Upper lobe of left lung (tissue), 4 donors: ENCODE measurements at regions not wholly inside any gene's neighbourhood (a gene's known extent, or its start where the extent isn't known, plus 50 kb on each side); places are given as distances from the start of the nearest gene placed in this dataset.

ENCODE experiments used
- EP300 ChIP-seq, 4 donors: sonication (generic); formaldehyde crosslinking; IDR thresholded peaks; one replicate each; pipeline ENCODE4 v1.5.1; 2017; ENCODE audit warnings: antibody characterized with exemption in 4 of 4, control low read depth in 2 of 4
- POLR2A ChIP-seq, 4 donors: fragments of 450-650 bp; IDR thresholded peaks; one replicate each; pipeline ENCODE4 v1.5.1; 2016 to 2017; ENCODE audit warnings: antibody characterized with exemption in 4 of 4, mild to moderate bottlenecking in 2 of 4
- POLR2AphosphoS5 ChIP-seq, 2 donors: sonication (generic); formaldehyde crosslinking; IDR thresholded peaks; one replicate each; pipeline ENCODE4 v1.5.1; 2017; ENCODE audit warnings: antibody characterized with exemption in 2 of 2
- TF ChIP-seq, protein P1 (sequence below), 6 experiments: fragments of 450-650 bp in 4 of 6; fragments of 200-600 bp in 2 of 6; sonication (generic) in 2 of 6; IDR thresholded peaks; one replicate each; pipeline ENCODE4 v1.5.1; 2016 to 2019; ENCODE audit warnings: antibody characterized with exemption in 6 of 6

DNA sequence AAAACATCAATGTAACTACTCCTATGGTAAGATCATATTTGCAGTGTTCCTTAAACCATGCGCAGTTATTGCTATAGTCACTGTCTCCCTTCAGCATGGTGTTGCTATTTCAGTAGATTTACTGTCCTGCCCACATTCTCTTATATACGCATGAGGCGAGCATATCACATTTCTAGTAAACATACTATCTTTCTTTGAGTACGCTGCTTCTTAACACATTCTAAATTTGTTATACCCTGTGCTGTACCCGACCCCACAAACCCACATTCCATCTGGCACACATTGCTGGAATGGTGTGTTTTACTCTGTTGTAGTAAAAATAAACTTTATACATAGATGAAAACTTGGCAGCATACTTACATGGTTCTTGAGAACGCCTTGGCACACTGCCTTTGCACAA is 163.3 kb downstream of the QPCT start:
- TF ChIP-seq, protein P1, sequence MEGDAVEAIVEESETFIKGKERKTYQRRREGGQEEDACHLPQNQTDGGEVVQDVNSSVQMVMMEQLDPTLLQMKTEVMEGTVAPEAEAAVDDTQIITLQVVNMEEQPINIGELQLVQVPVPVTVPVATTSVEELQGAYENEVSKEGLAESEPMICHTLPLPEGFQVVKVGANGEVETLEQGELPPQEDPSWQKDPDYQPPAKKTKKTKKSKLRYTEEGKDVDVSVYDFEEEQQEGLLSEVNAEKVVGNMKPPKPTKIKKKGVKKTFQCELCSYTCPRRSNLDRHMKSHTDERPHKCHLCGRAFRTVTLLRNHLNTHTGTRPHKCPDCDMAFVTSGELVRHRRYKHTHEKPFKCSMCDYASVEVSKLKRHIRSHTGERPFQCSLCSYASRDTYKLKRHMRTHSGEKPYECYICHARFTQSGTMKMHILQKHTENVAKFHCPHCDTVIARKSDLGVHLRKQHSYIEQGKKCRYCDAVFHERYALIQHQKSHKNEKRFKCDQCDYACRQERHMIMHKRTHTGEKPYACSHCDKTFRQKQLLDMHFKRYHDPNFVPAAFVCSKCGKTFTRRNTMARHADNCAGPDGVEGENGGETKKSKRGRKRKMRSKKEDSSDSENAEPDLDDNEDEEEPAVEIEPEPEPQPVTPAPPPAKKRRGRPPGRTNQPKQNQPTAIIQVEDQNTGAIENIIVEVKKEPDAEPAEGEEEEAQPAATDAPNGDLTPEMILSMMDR (IDR thresholded peaks at IDR 0.05): no peak
- TF ChIP-seq EP300 (IDR thresholded peaks at IDR 0.05) (no peak), POLR2AphosphoS5 (IDR thresholded peaks at IDR 0.05) (no peak), POLR2A (IDR thresholded peaks at IDR 0.05) (no peak)
